Activated CD8-positive, alpha-beta T cell treated with anti-CD3 and anti-CD28 coated beads for 36 hours (primary cell): ENCODE measurements at regions not wholly inside any gene's neighbourhood (a gene's known extent, or its start where the extent isn't known, plus 50 kb on each side); places are given as distances from the start of the nearest gene placed in this dataset.

ENCODE experiments used
- ATAC-seq: fragments of 200-7000 bp; cut with Tn5 transposase; one replicate; pipeline ENCODE4 v1.10.0; 2021; ENCODE audit warnings: mild to moderate bottlenecking, moderate library complexity
- CTCF ChIA-PET: fragments of 350-600 bp; sonication (Branson Sonifier 250); formaldehyde crosslinking; loops from one replicate; lab custom pipeline; 2021; ENCODE audit warnings: antibody characterized with exemption; lab: Charles Lee
- POLR2A ChIA-PET: fragments of 350-600 bp; sonication (Branson Sonifier 250); formaldehyde crosslinking; loops from one replicate; lab custom pipeline; 2021; ENCODE audit warnings: antibody characterized with exemption; lab: Charles Lee
- DNase-seq: peaks from one replicate; pipeline ENCODE4 v3.0.0-alpha.2; 2020
- H3K27ac Mint-ChIP-seq: one replicate; pipeline ENCODE4 v1.8.0; 2021; ENCODE audit warnings: mild to moderate bottlenecking, mixed read lengths
- H3K27me3 Mint-ChIP-seq: one replicate; pipeline ENCODE4 v1.8.0; 2021; ENCODE audit warnings: mixed read lengths
- H3K36me3 Mint-ChIP-seq: one replicate; pipeline ENCODE4 v1.8.0; 2021; ENCODE audit warnings: low read depth, mixed read lengths
- H3K4me1 Mint-ChIP-seq: one replicate; pipeline ENCODE4 v1.8.0; 2021; ENCODE audit warnings: low read depth, mixed read lengths
- H3K4me3 Mint-ChIP-seq: one replicate; pipeline ENCODE4 v1.8.0; 2021; ENCODE audit warnings: mild to moderate bottlenecking, moderate library complexity, mixed read lengths
- H3K9me3 Mint-ChIP-seq: one replicate; pipeline ENCODE4 v1.8.0; 2021; ENCODE audit warnings: mixed read lengths
- CTCF ChIP-seq: fragments of 200-600 bp; IDR thresholded peaks from one replicate; pipeline ENCODE4 v1.8.0; 2022; ENCODE audit warnings: antibody characterized with exemption, mild to moderate bottlenecking
- intact Hi-C: fragments of 100-400 bp; cut with micrococcal nuclease; formaldehyde crosslinking; loops from one replicate; pipeline ENCODE4 v1.10.0; 2022

- no peak overlapping the region for H3K27ac Mint-ChIP-seq
- no peak for TF ChIP-seq CTCF
- intact Hi-C loops = no loop called here
- H3K9me3 Mint-ChIP-seq = peaks cover 6% of the 10 kb centered on the region
- ChIA-PET CTCF (no interaction called here), POLR2A (interaction anchor here (0.9 kb wide), 1 partner anchor 39 kb away, joined by 3 read pairs; no protein-coding TSS in a partner anchor)
- H3K36me3 Mint-ChIP-seq = no peaks in the 10 kb centered on the region
- H3K4me1 Mint-ChIP-seq = no peaks in the 10 kb centered on the region
- DNase-seq (no peak), ATAC-seq (no peak)
- no peaks in the 10 kb centered on the region for H3K27me3 Mint-ChIP-seq
- H3K4me3 Mint-ChIP-seq = no peak overlapping the region
These were observed 2428.4 kb downstream of the PCDH9 start for GRCh38 chr13:64801768-64802167.

- H3K36me3 Mint-ChIP-seq = no peaks in the 10 kb centered on the region
- peaks cover 8% of the 10 kb centered on the region for H3K9me3 Mint-ChIP-seq
- ChIA-PET POLR2A (no interaction called here), CTCF (no interaction called here)
- intact Hi-C loops = no loop called here
- no peak for ATAC-seq
- H3K4me1 Mint-ChIP-seq = no peaks in the 10 kb centered on the region
- no peak overlapping the region for H3K4me3 Mint-ChIP-seq
- no peak for DNase-seq
- no peaks in the 10 kb centered on the region for H3K27me3 Mint-ChIP-seq
- TF ChIP-seq CTCF = no peak
- H3K27ac Mint-ChIP-seq = no peak overlapping the region
These were observed 2431.7 kb downstream of the PCDH9 start for GRCh38 chr13:64798422-64798821.

- intact Hi-C loops = no loop called here
These were observed 2436.5 kb downstream of the PCDH9 start for GRCh38 chr13:64793592-64793991.

GRCh38 chr13:64793131-64793530 lies 2437.0 kb downstream of the PCDH9 start:
- Mint-ChIP-seq H3K9me3 (peaks cover 26% of the 10 kb centered on the region), H3K27me3 (no peaks in the 10 kb centered on the region), H3K4me3 (no peak overlapping the region), H3K27ac (no peak overlapping the region), H3K4me1 (no peaks in the 10 kb centered on the region), H3K36me3 (no peaks in the 10 kb centered on the region)
- intact Hi-C loops = no loop called here
- CTCF ChIA-PET = no interaction called here
- no peak for ATAC-seq
- POLR2A ChIA-PET = no interaction called here
- no peak for TF ChIP-seq CTCF
- DNase-seq = no peak

More at GRCh38 chr13:64793592-64793991, 2436.5 kb downstream of the PCDH9 start:
- TF ChIP-seq CTCF = no peak
- H3K36me3 Mint-ChIP-seq = no peaks in the 10 kb centered on the region
- H3K4me1 Mint-ChIP-seq = no peaks in the 10 kb centered on the region
- ChIA-PET CTCF (no interaction called here), POLR2A (no interaction called here)
- H3K9me3 Mint-ChIP-seq = peaks cover 26% of the 10 kb centered on the region
- DNase-seq (no peak), ATAC-seq (no peak)
- H3K4me3 Mint-ChIP-seq = no peak overlapping the region
- H3K27me3 Mint-ChIP-seq = no peaks in the 10 kb centered on the region
- H3K27ac Mint-ChIP-seq = no peak overlapping the region

GRCh38 chr13:64791373-64791772 lies 2438.8 kb downstream of the PCDH9 start:
- Mint-ChIP-seq H3K27me3 (no peaks in the 10 kb centered on the region), H3K36me3 (no peaks in the 10 kb centered on the region), H3K9me3 (peaks cover 29% of the 10 kb centered on the region), H3K4me3 (no peak overlapping the region), H3K4me1 (no peaks in the 10 kb centered on the region), H3K27ac (no peak overlapping the region)
- no peak for DNase-seq
- no peak for ATAC-seq
- intact Hi-C loops = no loop called here
- POLR2A ChIA-PET = no interaction called here
- no peak for TF ChIP-seq CTCF
- CTCF ChIA-PET = no interaction called here
